ENCODE measurements at regions not wholly inside any gene's neighbourhood (a gene's known extent, or its start where the extent isn't known, plus 50 kb on each side); places are given as distances from the start of the nearest gene placed in this dataset.

GRCh38 chr6:167524261-167525111 lies 199.6 kb downstream of the TTLL2 start:
- no peak for TF ChIP-seq L3MBTL2 (conservative IDR thresholded peaks at IDR 0.05)
- no peak for TF ChIP-seq FOXM1 (IDR thresholded peaks at IDR 0.05; ENCODE audit: borderline replicate concordance)
- TF ChIP-seq TARDBP (IDR thresholded peaks at IDR 0.05): no peak
- TF ChIP-seq SUZ12 (IDR thresholded peaks at IDR 0.05): no peak
- TF ChIP-seq FOXA1 (IDR thresholded peaks at IDR 0.05): no peak
- TF ChIP-seq BHLHE40 (IDR thresholded peaks at IDR 0.05; ENCODE audit: borderline replicate concordance): no peak

Measured in HEK293T (cell line).